GM19240 (cell line): ENCODE measurements at regions not wholly inside any gene's neighbourhood (a gene's known extent, or its start where the extent isn't known, plus 50 kb on each side); places are given as distances from the start of the nearest gene placed in this dataset.

Experiments used
- DNase-seq: peaks from one replicate; pipeline ENCODE4 v3.0.0; 2011; ENCODE audit warnings: low spot score; ENCODE audit not compliant: insufficient read length

- DNase-seq, result no peak
These were observed 54.6 kb upstream of the ZNF32 start for GRCh38 chr10:43703286-43703685.

GRCh38 chr10:43702936-43703281, 54.2 kb upstream of the ZNF32 start:
- no peak for DNase-seq

GRCh38 chr10:43702213-43702935, 53.7 kb upstream of the ZNF32 start:
- DNase-seq, result no peak

- DNase-seq, result no peak
These were observed 52.6 kb upstream of the ZNF32 start for GRCh38 chr10:43701295-43701694.

- DNase-seq, result no peak
These were observed 51.6 kb upstream of the ZNF32 start for GRCh38 chr10:43700306-43700705.

- DNase-seq, result no peak
These were observed 50.8 kb upstream of the ZNF32 start for GRCh38 chr10:43699516-43699915.
